Middle frontal gyrus (tissue), 1 donor: ENCODE measurements at regions not wholly inside any gene's neighbourhood (a gene's known extent, or its start where the extent isn't known, plus 50 kb on each side); places are given as distances from the start of the nearest gene placed in this dataset.

Source experiments
- DNase-seq: peaks from one replicate; pipeline ENCODE4 v3.0.0-alpha.2; 2015; ENCODE audit warnings: low spot score; ENCODE audit errors: extremely low spot score

DNA sequence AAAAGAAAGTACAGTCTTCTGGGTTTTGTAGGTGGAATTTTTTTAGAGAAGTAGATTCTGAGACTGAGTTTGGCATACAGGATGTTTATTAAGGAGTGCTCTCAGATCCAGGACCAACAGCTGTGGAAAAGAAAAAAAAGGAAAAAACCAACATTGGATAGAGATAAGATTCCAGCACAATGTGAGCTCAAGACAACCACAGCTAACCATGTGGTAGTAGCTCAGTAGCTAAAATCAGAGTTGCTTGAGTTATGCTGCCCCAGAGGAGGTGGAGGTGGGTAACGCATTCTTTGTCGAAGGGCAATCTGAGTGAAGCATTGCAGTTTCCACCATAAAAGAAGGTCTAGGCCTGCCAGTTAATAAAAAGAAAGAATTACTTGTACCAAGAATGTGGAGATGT lies 904.3 kb downstream of the NSUN3 start:
- DNase-seq: no peak

DNA sequence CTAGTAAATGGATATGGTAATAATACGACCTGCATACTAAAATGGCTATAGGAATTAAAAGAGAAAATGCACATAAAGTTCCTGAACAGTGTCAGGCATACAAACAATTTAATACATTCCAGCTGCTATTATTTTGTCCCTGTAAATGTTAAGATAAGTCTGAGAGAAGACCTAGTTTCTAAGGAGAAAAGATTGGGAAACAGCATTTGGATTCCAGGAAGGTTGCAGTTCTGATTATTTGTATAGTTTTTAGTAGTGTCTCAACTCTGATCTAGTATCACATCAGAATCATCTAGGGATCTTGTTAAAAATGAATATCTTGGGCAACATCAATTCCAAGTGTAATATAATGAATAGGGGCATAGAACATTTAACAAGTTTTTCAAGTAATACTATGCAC lies 905.7 kb downstream of the NSUN3 start:
- DNase-seq: no peak

DNA sequence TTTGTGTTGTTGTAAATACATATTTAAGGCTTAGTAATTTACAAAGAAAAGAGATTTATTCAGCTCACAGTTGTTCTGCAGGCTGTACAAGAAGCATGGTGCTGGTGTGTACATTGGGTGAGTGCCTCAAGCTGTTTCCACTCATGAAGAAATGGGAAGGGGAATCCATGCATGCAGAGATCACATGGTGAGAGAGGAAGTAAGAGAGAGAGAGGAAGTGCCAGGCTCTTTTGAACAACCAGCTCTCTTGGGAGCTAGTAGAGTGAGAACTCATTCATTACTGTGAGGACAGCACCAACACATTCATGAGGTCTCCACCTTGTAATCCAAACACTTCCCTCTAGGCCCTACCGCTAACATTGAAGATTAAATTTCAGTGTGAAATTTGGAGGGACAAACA lies 909.2 kb downstream of the NSUN3 start:
- no peak for DNase-seq

DNA sequence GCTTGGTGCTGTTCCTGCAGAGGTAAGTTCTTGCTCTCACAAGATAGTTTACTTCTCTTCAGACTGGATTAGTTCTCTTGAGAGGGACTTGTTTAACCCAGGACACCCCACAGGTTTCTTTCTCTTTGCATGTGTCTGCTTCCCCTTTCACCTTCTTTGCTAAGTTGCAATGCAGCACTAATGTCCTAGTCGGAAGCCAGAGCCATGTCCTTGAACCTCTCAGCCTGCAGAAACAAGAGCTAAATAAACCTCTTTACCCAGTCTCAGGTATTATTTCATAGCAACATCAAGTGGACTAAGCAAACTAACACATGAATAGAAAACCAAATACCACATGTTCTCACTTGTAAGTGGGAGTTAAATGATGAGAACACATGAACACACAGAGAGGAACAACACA lies 915.2 kb downstream of the NSUN3 start:
- no peak for DNase-seq

DNA sequence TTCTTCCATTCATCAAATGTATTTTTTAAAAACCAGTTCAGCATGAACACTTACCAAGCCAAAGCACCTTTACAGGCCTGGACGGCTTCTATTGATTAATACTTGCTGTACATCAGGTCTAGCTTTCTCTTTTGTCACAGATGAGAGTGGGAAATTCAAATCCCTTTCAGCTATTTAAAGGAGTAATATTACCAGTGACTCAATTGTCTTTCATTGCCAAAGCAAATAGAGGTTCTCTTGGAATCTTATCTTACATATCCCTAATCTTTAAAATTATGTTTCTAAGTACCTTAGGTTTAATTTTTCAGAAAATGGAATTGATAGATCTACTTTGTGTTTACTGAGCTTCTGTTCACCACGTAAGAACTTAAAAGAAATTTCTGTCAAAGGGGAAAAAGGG lies 922.9 kb downstream of the NSUN3 start:
- no peak for DNase-seq

DNA sequence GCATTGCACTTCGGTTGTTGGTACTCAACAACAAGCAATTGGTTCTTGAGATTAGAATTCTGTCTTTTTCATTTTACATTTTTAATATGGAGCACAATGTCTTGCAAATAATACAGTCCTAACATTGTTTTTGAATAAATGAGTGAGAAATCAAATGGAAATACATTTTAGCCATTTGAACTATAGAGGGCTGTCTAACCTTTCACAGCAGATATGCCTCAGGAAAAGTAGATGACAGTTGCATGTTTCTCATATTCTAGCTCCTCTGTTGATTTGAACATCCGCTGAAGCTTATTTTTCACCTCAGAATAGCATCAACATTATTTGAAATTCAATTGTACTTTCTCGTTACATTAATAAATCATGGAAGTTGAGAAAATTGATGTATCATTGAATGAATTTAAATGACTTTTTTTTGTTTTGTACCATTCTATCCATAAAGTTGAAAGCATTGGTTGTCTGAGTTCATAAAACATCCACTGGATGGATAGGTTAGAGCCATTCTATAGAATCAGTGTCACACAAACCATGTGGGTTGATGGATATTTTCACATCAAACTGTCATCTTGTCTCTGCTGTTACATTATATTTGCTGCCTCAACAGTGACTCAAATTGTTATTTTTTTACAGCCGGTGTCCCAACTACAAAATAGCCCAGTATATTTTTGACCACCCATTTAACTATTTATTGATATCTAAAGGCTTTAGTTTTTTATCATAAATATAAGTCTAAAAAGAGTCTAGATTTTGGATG lies 928.3 kb downstream of the NSUN3 start:
- no peak for DNase-seq

DNA sequence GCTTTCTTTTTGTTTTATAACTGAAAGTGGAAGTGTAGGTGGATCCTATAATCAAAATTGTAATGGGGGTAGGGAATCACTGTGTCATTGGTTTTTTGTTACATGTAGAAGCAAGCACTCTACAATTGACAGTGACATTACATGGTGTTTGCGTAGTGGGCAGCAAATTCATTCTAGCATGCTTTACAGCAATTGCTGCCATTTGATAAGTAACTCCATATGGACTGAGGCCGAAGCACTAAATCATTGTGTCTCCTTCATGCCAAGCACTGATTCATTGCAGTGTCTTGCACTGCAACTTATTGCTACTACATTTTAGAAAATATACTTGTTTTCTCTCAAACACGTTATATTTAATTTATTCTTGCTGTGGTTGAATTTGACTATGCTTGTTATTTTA lies 933.9 kb downstream of the NSUN3 start:
- DNase-seq: no peak

DNA sequence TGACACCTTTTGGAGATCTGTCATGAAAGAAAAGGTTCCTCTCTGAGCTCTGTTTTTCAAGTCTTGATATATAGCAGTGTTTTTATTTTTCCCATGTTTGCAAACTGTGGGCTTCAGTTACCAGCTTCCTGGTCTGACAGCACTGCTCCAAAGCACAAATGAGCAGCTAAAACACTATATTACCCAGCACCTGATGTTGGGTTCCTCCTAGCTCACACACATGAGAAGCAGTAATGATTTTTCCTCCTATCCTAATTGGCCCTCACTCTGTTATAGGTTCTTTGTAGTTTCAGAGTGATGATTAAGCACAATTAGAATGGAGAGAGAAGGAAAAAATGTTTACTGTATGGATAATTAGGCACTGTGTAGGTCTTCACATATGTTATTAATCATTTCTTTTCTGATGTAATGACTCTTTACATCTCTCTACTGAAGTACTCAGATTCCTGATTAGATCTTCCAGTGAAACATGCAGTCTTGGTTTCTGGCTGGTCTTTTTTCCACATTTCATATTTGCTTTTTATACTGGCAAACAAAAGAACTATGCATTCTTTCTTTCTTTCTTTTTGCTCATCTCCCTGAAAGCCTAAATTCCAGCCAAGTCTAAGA lies 939.7 kb downstream of the NSUN3 start:
- DNase-seq: no peak

DNA sequence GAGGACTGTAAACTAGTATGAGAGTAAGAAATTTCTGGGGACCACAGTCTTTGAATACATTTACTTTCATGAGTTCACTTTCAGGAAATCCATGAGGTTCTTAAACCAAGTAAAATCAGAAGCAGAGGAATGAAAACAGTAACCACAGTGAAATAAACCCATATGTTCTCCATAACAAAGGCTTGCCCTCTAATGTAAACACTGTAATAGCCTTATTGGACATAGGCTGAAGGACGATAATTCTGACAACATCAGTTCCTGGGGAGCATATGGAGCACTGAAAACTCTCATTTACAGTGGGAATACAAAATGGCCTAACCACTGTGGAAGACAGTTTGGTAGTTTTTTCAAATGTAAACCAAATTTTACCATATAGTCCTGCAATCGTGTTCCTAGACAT lies 965.8 kb downstream of the NSUN3 start:
- no peak for DNase-seq

DNA sequence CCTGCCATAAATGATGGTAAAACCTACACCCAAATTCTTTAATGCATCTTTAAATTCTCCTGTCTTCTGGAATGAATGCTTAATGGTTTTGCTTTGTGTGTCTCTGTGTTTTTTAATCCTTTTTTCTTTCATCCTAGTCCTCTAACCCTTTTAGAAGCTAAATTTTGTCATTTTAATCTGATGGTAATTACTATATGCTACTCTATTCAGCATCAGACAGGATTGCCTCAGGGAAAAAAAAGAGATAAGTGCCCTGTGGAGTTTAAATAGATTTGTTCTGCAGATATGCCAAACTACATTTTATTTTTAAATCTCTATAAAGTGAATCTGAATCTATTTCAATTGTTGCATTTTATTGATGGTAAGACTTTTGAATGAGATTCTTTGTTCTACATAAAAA lies 966.8 kb downstream of the NSUN3 start:
- DNase-seq: no peak

DNA sequence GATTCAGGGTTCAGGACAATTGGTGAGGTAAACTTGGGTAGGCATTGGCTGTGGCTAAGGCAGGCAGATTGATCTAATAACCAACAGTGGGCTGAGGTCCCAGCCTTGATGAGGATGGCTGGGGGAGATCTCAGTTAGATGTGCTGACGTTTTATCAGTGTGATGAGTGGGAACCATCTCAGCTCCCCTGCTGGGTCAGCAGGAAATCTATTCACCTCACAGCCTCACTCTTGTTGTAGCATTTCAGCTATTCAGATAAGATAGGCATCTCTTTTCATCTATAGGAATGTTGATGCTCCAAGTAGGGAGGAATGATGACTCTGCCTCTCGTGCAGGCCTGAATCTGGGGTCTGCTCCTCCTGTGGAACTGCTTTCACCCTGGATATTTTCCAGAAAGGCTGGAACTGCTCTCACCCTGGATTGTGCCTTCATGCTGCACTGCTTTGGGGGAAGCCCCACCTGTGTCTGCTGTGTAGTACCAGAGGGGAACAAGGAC lies 973.7 kb downstream of the NSUN3 start:
- no peak for DNase-seq

DNA sequence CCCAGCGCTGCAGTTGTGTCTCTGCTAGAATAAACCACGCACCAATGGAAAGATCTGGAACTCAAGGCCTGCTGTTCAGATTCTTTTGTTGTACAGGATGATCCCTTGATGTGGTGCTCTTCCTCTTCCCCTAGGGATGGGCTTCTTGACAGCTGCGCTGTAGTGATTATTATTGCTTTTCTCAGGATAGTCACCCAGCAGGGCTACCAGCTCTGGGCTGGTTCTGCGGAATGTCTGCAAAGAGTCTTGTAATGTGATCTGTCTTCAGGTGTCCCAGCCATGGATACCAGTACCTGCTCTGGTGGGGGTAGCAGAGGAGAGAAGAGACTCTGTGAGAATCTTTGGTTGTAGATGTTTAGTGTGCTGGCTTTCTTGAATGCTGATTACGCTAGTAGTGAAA lies 974.2 kb downstream of the NSUN3 start:
- DNase-seq: no peak

DNA sequence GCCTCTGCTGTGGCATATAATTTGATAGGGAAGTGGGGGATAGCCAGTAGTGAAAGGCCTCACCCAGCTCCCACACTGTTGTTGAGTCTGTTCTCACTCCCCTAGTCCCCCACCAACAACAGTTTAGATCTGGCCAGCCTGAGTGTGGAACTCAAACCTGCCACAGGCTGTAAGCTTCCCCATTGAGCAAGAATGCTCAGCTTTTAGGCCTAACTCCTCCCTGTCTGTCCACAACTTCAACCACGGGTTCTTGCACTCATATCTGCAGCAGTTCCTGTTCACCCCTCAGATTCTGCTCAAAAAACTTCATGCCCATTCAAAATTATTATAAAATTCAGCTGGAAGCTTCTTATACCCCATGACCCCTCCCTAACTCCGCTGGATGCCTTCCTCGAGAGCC lies 975.1 kb downstream of the NSUN3 start:
- DNase-seq: no peak

DNA sequence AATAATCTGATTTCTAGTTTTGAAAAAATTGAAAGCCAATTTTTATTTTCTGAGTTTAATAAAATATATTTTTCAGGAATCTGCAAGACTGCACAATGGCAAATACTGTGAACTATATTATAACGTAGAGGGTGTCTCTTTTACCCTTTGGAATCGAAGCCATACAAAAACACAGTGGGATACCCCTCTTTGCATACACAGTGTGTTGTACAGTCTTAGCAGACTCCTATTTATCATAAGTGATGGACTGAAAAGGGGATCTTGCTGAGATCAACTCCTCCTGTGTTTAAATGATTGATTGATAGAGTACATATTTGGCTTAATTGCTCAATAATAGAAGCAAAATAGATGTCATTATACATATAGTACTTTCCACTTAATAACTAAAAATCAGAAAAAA lies 981.2 kb downstream of the NSUN3 start:
- DNase-seq: no peak

DNA sequence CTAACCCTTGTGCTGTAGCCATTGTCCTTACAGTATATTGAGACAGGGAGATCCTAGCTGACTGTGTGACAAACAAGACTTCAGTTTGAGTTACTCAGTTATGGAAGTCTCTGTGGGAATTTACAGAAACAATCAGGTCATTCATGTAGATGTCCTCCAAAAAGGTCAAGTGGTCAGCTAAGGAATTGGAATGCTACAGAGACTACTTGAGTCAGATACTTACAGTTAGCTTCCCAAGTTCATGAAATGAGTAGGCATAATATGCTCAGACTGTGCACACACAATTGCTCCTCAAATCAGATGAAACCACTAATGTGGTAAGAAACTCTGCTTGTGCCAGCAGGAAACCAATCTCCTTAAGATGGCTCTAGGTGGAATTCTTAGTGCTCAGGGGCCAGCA lies 985.7 kb downstream of the NSUN3 start:
- DNase-seq: no peak

DNA sequence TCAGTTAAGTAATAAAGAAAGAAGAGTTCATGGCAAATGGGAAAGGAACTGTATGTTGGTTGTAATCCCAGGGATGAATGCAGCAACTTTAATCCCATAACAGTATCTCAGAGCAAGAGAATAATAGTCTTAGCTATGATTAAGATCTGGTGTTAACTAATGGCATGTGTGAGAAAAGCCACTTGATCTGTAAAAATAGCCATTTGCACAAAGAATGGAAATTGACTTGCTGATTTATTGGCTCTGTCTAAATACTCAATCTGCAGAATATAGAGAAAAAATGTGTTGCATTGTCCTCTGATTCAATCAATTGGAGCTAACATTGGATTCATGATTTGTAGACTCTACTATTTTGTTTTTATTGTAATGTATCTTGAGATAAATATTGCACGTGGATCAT lies 987.0 kb downstream of the NSUN3 start:
- DNase-seq: no peak

DNA sequence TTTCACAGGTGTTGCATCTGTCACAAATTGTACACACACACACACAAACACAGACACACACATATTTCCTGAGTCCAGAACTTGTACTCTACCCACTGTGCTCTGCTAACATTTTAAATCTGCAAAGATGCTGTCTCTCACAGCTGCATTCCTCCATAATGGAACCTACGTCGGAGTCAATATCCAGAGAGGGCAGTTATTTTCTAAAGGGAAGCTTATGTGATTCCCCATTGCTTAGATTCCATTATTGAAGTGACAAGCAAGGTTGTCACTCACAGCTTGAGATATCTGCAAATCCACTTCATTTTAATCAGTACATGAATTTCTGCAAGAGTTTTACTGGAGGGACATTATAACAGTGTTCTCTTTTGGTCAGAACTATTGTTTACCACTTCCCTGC lies 992.4 kb downstream of the NSUN3 start:
- no peak for DNase-seq

DNA sequence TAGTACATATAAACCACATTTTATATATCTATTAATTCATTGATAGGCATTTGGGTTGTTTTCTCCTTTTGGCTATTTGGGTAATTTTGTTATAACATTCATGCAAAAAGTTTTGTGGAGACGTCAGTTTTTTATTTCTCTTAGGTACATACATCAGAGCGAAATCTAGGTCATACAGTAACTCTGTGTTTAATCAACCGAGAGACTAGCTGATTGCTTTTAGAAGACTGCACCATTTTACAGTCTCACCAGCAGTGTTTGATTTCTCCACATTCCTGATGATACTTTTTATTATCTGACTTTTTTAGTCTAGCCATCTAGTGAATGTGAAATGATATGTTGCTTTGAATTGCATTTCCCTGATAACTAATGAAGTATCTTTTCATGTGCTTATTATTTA lies 1019.3 kb downstream of the NSUN3 start:
- no peak for DNase-seq

DNA sequence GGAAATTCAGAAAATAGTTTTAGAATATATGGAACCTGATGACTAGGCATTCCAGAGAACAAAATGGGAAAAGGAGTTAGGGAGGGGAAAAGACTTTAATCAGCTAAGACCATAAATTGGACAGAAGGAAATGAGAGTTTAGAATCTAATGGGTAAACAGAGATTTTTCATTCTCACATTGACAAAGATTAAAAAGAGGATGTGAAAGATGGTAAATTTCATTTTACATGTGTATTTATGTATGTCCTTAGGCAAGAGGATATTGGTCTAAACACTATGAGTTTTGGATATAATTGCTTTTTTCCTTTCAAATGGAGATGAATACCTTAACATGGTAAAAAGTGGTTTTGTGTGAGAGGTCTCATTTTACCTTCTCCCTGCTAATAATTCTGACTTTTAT lies 1021.9 kb downstream of the NSUN3 start:
- DNase-seq: no peak

DNA sequence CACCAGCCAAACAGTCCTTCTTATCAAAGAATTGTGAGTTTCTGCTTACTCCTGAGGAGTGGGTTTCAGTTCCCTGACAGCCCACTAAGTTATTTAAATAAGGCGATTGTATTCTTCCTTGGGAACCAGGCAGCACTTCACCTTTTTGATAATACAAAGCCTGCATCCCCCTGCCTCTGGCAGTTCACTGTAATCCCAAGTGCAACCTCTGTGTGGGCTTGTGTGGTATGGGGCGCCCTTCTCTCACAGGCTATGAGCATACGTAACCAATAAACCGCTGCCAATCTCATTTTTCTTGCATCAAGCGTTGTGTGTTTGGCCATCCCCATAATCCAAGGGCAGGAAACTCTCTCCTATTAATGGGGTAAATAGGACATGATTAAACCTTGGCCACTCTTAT lies 1025.6 kb downstream of the NSUN3 start:
- no peak for DNase-seq

DNA sequence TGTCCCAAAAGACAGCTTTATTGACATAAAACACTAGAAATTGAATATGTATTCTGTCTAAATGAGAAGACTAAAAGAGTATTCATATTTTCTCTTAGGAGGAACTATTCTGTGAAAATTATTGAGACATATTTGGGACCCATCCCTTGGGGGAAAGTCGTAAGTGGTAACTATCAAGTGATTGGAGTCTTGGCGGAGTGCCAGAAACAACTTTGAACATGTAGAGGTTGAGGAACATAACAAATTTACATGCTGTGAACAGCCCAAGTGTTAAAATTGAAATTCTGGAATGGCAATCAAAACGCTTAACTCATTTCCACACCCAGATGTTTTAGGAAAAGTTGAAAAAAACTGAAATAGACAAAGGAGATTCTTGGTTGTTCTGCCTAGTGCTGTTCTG lies 1034.6 kb downstream of the NSUN3 start:
- DNase-seq: no peak

DNA sequence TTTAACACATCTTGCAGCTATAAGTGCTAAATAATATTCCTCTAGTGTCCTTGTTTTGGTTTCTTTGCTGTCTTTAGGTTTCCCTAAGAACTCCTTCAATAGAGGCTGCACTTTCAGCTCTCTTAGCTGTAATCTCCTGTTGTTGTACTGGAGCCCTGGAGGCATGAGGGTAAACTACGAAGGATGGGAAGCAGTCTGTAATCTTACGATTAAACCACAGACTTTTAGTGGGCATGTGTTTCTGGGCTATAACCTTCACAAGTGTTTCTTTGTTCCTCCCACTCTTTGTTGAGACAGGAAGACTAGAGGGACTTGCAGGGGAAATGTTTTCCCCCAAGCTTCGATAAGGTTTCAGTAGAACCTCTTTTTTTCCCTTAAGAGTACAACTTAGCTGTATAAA lies 1058.1 kb downstream of the NSUN3 start:
- no peak for DNase-seq

DNA sequence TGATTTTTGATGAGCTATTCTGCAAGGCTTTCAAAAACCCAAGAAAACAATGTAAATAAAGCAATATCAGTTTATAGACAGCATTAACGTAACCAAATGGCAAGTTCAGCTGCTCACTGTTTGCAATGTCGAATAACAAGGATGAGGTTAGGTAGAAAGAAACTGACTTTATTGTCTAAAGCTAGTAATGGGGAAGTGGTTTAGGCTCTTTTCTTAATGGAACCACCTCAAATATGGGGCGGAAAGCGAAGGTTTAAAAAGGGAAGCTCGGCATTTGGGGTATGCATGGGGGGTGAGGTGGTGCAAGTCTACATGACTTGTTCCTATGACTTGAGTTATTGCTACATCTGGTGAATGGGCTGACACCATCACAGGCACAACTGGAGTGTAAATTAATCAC lies 1060.2 kb downstream of the NSUN3 start:
- DNase-seq: no peak
